HG03060 (cell line): ENCODE measurements at regions not wholly inside any gene's neighbourhood (a gene's known extent, or its start where the extent isn't known, plus 50 kb on each side); places are given as distances from the start of the nearest gene placed in this dataset.
A peak's percentile ranks its signal among the peaks of the same experiment; 100 is the strongest.

ENCODE experiments used
- ATAC-seq: cut with Tn5 transposase; IDR thresholded peaks from one replicate; pipeline ENCODE4 v1.9.1; 2021; ENCODE audit warnings: low read depth, moderate number of reproducible peaks; ENCODE audit not compliant: unreplicated experiment

DNA sequence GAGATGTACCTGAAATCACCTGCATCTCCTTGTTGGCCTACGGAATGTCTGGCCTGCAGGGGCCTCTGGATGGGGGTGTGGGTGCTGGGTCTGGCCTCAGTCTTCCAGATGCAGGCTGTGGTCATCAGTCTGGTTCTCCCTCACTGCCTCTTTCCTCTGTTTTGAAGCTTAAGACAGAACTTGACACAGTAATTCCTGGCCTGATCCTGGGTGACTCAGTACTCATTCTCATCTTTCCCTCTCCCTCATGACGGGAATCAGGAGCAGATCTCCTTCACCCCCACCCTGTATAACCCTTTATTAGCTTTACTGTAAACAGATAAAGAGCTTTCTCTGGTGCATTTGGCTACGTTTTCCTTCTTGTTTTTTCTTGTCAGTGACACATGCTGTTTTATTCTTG lies 89.3 kb upstream of the ADAMTS16 start:
- ATAC-seq, result no peak

DNA sequence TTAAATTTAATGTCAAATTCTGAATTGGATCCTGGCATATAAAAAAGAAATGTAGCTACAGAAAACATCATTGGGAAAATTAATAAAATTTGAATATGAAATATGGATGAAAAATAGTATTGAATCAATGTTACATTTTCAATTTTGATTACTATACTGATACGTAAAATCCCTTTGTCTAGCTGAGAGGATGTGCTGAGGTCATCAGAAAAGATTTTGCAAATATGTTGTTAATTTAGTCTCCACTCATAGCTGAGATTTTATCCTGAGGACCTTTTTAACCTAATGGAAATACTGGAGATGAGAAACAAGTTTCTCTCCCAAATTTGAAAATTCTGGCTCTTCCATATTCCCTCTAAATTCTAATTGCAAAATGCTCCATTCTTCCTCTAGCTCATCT lies 84.4 kb upstream of the ADAMTS16 start:
- ATAC-seq, result no peak

DNA sequence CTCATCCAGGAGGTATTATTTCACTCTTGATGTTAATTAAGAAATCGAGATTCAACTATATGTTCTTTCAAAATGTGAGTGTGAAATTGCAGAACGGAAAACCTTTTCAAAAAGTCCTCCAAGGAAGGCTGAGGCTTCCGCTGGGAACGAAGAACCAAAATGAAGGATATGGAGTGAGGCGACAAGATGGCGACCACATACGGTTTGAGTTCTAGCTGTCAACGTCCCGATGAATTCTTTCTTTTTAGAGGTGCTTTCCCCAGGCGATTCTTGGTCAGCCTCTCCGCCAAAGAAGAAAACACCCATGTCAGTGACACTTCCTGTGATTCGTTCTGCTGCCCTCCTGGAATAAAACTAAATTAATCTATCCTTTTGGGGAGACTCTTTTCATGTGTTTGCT lies 78.3 kb upstream of the ADAMTS16 start:
- no peak for ATAC-seq

DNA sequence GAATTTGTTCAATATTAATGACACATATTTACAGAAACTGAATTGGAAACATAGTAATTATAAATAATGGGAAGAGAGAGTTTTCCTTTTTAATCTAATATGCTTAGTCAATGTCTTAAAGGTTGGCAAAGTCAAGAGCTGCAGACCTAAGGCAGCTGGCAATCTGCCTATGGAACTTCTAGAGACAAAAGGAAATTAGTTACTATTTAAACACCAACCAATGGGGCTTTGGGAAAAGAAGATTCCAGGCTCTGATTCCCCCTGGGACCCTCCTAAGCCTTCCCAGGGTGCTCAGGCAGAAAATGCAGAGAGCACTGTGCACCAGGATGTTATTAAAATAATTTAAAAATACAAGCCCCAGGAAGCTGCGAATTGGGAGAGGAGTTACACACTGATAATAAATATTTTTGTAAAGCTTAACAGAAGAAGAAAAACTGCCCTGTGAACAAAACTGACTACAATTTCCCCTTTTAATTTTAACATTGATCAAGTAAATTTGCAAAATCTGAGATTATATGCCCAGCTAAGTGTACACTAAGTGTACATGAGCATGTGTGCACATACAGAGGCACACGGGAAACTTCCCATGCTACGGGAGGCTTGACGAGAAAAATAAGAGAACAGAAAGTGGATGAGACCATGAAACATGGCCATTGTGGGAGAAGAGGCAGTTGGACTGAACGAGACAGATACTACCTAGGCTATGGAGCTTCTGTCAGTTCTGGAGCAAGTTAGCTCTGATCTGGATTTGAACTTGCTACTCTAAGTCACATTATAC lies 77.4 kb upstream of the ADAMTS16 start:
- no peak for ATAC-seq

DNA sequence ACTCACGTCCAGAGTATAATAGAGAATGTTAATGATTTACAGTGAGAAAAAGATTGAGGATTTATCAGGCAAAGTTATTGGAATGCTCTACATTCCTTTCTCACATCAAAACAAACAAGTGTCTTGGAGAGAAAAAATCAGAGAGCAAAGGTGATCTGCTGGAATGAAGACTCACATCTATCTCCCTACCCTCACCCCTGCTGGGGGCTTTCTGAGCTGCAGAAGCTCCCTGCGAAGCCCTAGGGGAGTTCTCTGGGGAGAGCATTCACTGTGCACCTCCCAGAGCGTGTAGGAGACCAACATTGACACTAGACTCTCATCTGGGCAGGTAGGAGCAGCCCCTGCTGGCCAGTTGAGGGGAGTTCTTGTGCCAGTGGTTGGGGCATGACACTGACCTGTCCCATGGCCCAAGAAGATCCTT lies 76.6 kb upstream of the ADAMTS16 start:
- ATAC-seq, result peak; percentile 37

DNA sequence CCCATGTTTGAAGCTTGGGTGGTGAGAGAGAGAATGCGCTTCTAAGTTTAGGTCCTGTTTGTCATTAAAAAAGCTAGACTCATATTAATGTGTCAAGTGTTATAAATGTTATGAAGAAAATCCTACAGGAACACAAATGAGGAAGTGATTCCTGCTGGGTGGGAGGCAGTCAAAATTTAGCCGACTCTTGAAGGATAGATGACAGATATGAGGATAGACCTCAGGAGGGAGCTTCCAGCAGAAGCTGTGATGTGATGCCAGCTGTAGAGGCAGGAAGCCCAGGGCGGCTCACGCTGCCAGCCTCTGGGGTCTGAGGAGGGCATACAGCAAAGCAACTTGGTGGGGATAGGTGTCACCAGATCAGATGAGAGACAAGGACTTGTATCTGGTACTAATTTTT lies 74.7 kb upstream of the ADAMTS16 start:
- ATAC-seq, result no peak

GRCh38 chr5:5066276-5067186 lies 73.6 kb upstream of the ADAMTS16 start:
- no peak for ATAC-seq

DNA sequence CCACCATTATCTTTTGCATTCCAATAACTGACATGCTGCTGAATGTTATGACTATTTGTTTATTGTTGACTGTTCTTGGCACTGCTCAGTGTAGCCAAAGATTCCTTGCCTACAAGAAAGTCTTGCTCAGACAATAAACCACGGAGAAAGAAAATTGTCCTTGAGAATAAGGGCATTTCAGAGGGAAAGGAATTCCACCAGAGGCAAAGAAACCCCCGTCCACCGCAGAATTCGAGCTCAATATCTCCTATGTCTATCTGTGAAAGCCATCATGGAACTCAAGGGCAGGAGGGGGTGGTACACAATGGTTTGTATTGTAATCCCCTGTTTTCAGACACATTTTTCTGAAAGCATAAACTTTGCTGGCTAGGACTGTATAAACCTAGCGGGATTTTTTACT lies 70.3 kb upstream of the ADAMTS16 start:
- ATAC-seq, result no peak

GRCh38 chr5:5071554-5071953 lies 68.6 kb upstream of the ADAMTS16 start:
- ATAC-seq, result no peak

DNA sequence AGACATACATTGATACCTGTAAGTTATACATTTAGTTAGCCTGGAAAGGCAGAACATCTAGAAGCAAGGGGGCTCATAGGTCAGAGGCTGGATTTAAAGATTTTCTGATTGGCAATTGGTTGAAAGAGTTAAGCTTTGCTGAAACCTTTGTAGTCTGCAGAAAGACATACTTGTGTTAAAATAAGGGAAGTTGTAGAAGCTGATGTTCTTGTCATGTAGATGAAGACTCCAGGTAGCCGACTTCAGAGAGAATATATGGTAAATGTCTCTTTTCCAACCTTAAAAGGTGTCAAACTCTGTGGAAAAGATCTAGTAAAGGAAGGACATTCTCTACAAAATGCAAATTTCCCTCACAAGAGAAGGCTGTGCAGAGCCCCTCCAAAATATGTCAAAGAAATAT lies 62.9 kb upstream of the ADAMTS16 start:
- no peak for ATAC-seq

GRCh38 chr5:5078009-5078897 lies 61.9 kb upstream of the ADAMTS16 start:
- no peak for ATAC-seq

- ATAC-seq, result no peak
These were observed 60.3 kb upstream of the ADAMTS16 start for GRCh38 chr5:5079876-5080275.

GRCh38 chr5:5080790-5081189 lies 59.3 kb upstream of the ADAMTS16 start:
- ATAC-seq, result no peak

DNA sequence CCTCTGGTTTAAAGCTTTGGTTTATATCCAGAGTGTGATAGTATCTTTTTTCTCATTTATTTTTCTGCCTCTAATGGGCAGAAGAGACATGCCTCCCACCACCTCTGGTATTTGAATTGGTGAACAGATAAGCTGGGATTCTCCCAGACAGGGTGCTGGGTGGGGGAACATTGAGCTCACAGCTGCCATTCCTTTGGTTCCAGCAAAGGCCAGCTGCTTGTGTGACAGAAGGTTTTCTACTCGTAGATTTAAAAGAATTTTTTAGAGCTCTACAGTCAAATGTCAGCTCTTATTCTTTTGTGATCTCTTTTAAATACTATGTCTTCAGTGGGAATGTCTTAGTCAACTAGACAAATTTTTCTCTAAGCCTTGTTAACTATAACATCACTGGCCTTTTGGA lies 54.7 kb upstream of the ADAMTS16 start:
- no peak for ATAC-seq

DNA sequence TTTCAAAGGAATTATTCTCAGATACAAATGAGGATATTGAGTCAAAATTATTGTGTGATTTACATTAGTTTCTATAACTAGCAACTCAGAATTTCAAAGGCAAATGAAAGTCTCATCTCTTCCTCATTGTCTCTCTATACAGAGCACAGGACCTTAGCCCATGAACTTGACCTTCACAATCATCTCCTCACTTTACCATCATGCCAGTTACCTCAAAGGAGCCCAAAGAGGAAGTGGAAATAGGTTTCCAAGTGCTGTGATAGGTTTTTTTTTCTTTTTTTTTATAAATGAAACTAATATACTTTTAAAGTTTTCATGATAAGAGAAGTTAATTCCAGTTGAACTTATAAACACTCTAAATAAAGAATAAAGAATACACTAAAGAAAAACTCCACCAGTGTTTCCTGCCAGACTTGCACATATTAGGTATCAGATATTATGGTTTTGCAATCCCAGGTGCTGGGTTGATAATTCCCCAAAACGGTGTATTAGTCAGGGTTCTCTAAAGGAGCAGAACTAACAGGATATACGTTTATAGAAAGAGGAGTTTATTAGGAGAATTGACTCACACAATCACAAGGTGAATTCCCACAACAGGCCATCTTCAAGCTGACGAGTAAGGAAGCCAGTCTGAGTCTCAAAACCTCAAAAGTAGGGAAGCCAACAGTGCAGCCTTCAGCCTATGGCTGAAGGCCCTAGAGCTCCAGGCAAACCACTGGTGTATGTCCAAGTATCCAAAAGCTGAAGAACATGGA lies 50.1 kb upstream of the ADAMTS16 start:
- ATAC-seq, result no peak
